ENCODE measurements at regions not wholly inside any gene's neighbourhood (a gene's known extent, or its start where the extent isn't known, plus 50 kb on each side); places are given as distances from the start of the nearest gene placed in this dataset.

DNA sequence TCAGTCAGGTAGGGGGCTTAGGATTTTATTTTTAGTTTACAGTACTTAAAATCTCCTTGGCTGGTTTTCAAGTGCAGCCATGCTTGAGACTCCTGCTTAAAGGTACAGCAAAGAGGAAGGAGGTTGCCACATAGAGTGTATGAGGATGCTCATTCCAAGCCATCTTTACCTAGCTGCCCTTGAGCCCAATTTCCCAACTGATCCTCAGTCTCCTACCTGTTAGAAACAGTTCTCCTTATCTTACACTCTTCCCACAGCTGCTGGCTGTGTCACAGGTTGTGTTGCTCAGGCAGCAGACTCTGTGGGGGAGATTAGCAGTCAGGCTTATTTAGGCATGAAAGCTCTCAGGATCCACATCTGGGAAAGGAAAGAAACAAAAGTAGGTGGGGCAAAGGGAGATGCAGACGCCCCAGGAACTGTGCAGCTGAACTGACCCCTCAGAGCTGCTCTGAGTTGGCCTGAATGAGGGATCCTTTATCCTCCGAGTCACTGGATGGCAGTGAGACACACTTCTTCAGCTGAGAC, 95.1 kb downstream of the NMUR2 start:
- no peaks in the 10 kb centered on the region for H3K36me3 Mint-ChIP-seq

GRCh38 chr5:152306386-152306785, 98.7 kb downstream of the NMUR2 start:
- Histone ChIP-seq H3K4me3 (peak overlapping the region; percentile 31), H3K9ac (no peak overlapping the region), H3K4me2 (peak overlapping the region; percentile 79), H3K27me3 (no peaks in the 10 kb centered on the region), H4K20me1 (ENCODE audit: low read depth) (no peaks in the 10 kb centered on the region), H3K79me2 (ENCODE audit: low read depth) (no peaks in the 10 kb centered on the region), H3K9me3 (ENCODE audit: low read depth) (no peaks in the 10 kb centered on the region), H3K27ac (peak overlapping the region; percentile 83), H3K4me1 (peaks cover 51% of the 10 kb centered on the region), H3K36me3 (no peaks in the 10 kb centered on the region), H2AFZ (replicated peaks) (no peak overlapping the region), H3F3A (ENCODE audit: low read depth) (peaks cover 36% of the 10 kb centered on the region)
- Mint-ChIP-seq H3K27me3 (ENCODE audit: insufficient read depth, low read depth) (peaks cover 7% of the 10 kb centered on the region), H3K27ac (no peak overlapping the region), H3K4me1 (peaks cover 37% of the 10 kb centered on the region), H3K4me3 (no peak overlapping the region), H3K9me3 (peaks cover 2% of the 10 kb centered on the region), H3K36me3 (no peaks in the 10 kb centered on the region)
- peak; percentile 46 for DNase-seq (ENCODE audit: low spot score)
- TF ChIP-seq EZH2phosphoT487 (IDR thresholded peaks at IDR 0.05): no peak

More for the DNA sequence above, 95.1 kb downstream of the NMUR2 start:
- Mint-ChIP-seq H3K9me3 (peaks cover 2% of the 10 kb centered on the region), H3K4me3 (no peak overlapping the region), H3K27me3 (ENCODE audit: insufficient read depth, low read depth) (peaks cover 7% of the 10 kb centered on the region), H3K4me1 (peaks cover 36% of the 10 kb centered on the region), H3K27ac (no peak overlapping the region)
- Histone ChIP-seq H3K9ac (no peak overlapping the region), H3K4me2 (peak overlapping the region; percentile 41), H3K9me3 (ENCODE audit: low read depth) (no peaks in the 10 kb centered on the region), H4K20me1 (ENCODE audit: low read depth) (no peaks in the 10 kb centered on the region), H3K27me3 (no peaks in the 10 kb centered on the region), H2AFZ (replicated peaks) (no peak overlapping the region), H3K27ac (peak overlapping the region; percentile 31), H3K36me3 (no peaks in the 10 kb centered on the region), H3K4me1 (peaks cover 55% of the 10 kb centered on the region), H3F3A (ENCODE audit: low read depth) (peaks cover 35% of the 10 kb centered on the region), H3K4me3 (no peak overlapping the region), H3K79me2 (ENCODE audit: low read depth) (no peaks in the 10 kb centered on the region)
- peak; percentile 71 for DNase-seq (ENCODE audit: low spot score)
- TF ChIP-seq EZH2 (IDR thresholded peaks at IDR 0.05) (no peak), EZH2phosphoT487 (IDR thresholded peaks at IDR 0.05) (no peak), CTCF (IDR thresholded peaks at IDR 0.05) (no peak)

DNA sequence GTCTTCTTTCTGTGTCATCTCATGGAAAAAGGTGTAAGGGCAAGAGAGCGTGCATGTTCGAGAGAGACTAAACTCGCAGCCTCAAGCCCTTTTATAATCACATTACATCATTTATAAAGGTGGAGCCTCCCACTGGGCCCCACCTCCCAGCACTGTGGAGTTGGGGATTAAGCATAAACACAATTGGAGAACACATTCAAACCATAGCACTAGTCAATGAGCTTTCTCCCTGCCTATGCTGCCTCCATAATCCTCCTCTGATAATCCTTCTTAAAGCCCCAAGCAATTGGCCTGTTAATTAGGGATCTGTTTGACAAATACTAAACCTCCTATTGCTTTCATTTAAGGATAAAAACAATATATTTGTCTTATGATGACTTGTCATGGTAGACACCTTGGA, 99.6 kb downstream of the NMUR2 start:
- no peak for TF ChIP-seq CTCF (IDR thresholded peaks at IDR 0.05)
- peak; percentile 86 for TF ChIP-seq EZH2phosphoT487 (IDR thresholded peaks at IDR 0.05)
- peak overlapping the region; percentile 31 for H3K4me3 ChIP-seq
- no peak overlapping the region for H3K27ac Mint-ChIP-seq
- peaks cover 42% of the 10 kb centered on the region for H3K4me1 ChIP-seq
- no peak overlapping the region for H3K4me3 Mint-ChIP-seq
- H3K9me3 ChIP-seq (ENCODE audit: low read depth): no peaks in the 10 kb centered on the region
- no peak overlapping the region for H3K9ac ChIP-seq
- H3K4me2 ChIP-seq: peak overlapping the region; percentile 79
- H3K27me3 Mint-ChIP-seq (ENCODE audit: insufficient read depth, low read depth): peaks cover 7% of the 10 kb centered on the region
- no peaks in the 10 kb centered on the region for H3K36me3 Mint-ChIP-seq
- H3K27ac ChIP-seq: peak overlapping the region; percentile 83
- peaks cover 29% of the 10 kb centered on the region for H3K4me1 Mint-ChIP-seq
- no peaks in the 10 kb centered on the region for H3K79me2 ChIP-seq (ENCODE audit: low read depth)
- H4K20me1 ChIP-seq (ENCODE audit: low read depth): no peaks in the 10 kb centered on the region
- H3F3A ChIP-seq (ENCODE audit: low read depth): peaks cover 35% of the 10 kb centered on the region
- H2AFZ ChIP-seq (replicated peaks): no peak overlapping the region
- H3K36me3 ChIP-seq: no peaks in the 10 kb centered on the region
- no peaks in the 10 kb centered on the region for H3K27me3 ChIP-seq
- DNase-seq (ENCODE audit: low spot score): peak; percentile 87
- peaks cover 2% of the 10 kb centered on the region for H3K9me3 Mint-ChIP-seq

DNA sequence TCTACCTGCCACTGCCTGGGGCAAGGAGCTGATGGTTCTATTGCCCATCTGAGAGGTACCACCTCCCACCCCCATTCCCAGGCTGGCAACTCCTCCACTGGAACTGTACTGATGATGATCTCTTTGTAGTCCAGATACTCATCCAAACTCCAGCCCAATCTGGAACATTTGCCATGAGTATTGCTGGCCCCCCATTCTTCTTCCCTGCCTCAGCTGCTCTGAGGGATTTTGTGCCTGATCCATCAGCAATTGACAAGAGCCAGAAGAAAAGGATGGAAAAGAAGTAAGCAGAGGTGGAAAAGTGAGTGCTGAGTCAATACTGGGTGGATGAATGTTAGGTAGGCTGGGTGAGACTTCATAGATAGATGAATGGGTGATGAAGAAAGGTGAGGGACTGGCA, 101.2 kb downstream of the NMUR2 start:
- Histone ChIP-seq H3K79me2 (ENCODE audit: low read depth) (no peaks in the 10 kb centered on the region), H3K27me3 (no peaks in the 10 kb centered on the region), H3F3A (ENCODE audit: low read depth) (peaks cover 28% of the 10 kb centered on the region), H3K36me3 (no peaks in the 10 kb centered on the region), H3K9me3 (ENCODE audit: low read depth) (no peaks in the 10 kb centered on the region), H2AFZ (replicated peaks) (no peak overlapping the region), H3K27ac (no peak overlapping the region), H3K9ac (no peak overlapping the region), H3K4me1 (peaks cover 32% of the 10 kb centered on the region), H3K4me2 (no peak overlapping the region), H3K4me3 (no peak overlapping the region), H4K20me1 (ENCODE audit: low read depth) (no peaks in the 10 kb centered on the region)
- Mint-ChIP-seq H3K9me3 (peaks cover 2% of the 10 kb centered on the region), H3K27me3 (ENCODE audit: insufficient read depth, low read depth) (peaks cover 7% of the 10 kb centered on the region), H3K4me1 (peaks cover 21% of the 10 kb centered on the region), H3K4me3 (no peak overlapping the region), H3K27ac (no peak overlapping the region), H3K36me3 (no peaks in the 10 kb centered on the region)
- TF ChIP-seq EZH2phosphoT487 (IDR thresholded peaks at IDR 0.05) (no peak), CTCF (IDR thresholded peaks at IDR 0.05) (no peak), EZH2 (IDR thresholded peaks at IDR 0.05) (no peak)
- DNase-seq (ENCODE audit: low spot score): no peak
